ENCODE measurements at regions not wholly inside any gene's neighbourhood (a gene's known extent, or its start where the extent isn't known, plus 50 kb on each side); places are given as distances from the start of the nearest gene placed in this dataset.
"Not testable (repeated sequence)": the region's sequence is repeated elsewhere in the genome, so short reads cannot be mapped to it uniquely, and the experiment has no call there.

DNA sequence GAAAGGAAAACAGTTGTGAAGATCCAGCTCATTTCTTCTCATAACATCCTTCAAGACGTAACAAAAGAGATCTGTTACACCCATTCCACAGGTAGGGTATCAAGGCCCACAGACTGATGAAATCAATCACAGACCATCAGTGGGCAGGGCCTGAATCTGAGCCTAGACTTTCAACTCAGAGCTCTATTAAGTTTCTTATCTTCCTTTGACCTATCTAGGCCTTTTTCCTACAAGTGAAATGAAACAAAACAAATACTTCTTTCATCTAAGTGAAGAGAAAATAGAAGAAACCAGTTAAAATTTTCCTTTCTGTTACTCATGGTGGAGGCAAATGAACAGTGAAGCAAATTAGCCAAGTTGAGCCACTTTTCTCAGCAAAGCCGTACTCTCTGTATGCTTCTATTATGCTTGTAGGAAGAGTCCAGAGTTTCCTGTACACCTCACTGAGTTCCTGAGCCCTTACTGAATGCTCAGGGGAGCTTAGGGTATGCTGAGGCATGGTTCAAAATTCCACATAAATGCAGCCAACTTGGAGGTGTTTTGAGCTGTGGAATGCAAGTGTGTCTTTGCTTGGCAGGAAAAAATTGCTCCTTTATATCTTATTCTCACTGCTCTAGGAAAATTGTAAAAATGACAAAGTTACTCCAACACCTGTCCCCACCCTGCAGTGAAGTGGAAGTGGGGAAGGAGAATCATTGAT is 91.9 kb downstream of the FEM1C start:
- no peak for DNase-seq
- no peak overlapping the region for H3K4me3 ChIP-seq (ENCODE audit: insufficient read depth, low read depth, low read length)
- H3K27me3 ChIP-seq (ENCODE audit: control insufficient read depth, insufficient read depth, low read length), result no peaks in the 10 kb centered on the region
- H3K36me3 ChIP-seq (replicated peaks; ENCODE audit: control insufficient read depth, insufficient read depth, low read length), result no peaks in the 10 kb centered on the region

DNA sequence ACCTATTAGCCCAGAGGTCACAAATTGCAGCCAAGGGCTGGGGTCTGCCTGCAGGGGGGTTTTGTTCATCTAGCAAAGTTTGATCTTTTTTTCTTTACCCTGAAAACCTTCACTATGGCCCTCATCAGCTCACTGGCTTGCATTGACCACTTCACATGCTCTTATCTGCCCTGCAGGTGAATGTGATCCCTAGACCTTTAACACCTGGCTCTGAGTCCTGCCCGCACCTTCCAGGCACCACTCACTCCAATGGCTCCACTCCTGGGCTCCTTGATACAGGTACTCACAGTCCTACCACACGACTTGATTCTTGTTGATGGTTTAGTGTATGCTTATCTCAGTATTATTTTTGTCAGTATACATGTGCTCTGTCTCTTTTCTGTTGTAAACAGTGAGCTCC is 92.5 kb downstream of the FEM1C start:
- H3K4me3 ChIP-seq (ENCODE audit: insufficient read depth, low read depth, low read length), result no peak overlapping the region
- H3K27me3 ChIP-seq (ENCODE audit: control insufficient read depth, insufficient read depth, low read length), result no peaks in the 10 kb centered on the region
- H3K36me3 ChIP-seq (replicated peaks; ENCODE audit: control insufficient read depth, insufficient read depth, low read length), result no peaks in the 10 kb centered on the region
- no peak for DNase-seq

DNA sequence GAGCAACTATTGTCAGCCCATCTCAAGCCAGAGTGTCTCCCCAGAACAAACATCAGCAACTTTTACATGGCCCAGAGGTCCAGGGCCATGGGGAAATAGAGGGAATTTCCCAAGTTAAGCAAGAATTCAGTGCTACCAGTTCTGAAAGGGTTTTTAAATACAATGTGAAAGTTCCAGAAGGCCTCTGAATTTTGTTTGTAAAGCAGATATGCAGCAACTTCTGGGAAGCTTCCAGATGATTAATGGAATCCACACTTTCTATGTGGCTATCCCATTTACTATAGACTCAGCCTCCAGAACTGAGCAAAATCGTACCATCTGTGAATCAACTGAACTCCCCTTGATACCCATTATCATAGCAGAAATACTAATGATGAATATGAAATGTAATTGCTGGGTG is 93.8 kb downstream of the FEM1C start:
- no peak overlapping the region for H3K4me3 ChIP-seq (ENCODE audit: insufficient read depth, low read depth, low read length)
- H3K36me3 ChIP-seq (replicated peaks; ENCODE audit: control insufficient read depth, insufficient read depth, low read length), result no peaks in the 10 kb centered on the region
- DNase-seq, result no peak
- H3K27me3 ChIP-seq (ENCODE audit: control insufficient read depth, insufficient read depth, low read length), result no peaks in the 10 kb centered on the region

DNA sequence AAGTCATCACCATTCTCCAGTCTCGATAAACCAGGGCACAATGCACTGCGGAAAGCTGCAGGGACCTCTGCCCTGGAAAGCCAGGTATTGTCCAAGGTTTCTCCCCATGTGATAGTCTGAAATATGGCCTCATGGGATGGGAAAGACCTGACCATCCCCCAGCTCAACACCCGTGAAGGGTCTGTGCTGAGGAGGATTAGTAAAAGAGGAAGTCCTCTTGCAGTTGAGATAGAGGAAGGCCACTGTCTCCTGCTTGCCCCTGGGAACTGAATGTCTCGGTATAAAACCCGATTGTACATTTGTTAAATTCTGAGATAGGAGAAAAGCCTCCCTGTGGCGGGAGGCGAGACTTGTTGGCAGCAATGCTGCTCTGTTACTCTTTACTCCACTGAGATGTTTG is 95.9 kb downstream of the FEM1C start:
- not testable (repeated sequence) for H3K4me3 ChIP-seq (ENCODE audit: insufficient read depth, low read depth, low read length); H3K27me3 ChIP-seq (ENCODE audit: control insufficient read depth, insufficient read depth, low read length); H3K36me3 ChIP-seq (replicated peaks; ENCODE audit: control insufficient read depth, insufficient read depth, low read length); DNase-seq

DNA sequence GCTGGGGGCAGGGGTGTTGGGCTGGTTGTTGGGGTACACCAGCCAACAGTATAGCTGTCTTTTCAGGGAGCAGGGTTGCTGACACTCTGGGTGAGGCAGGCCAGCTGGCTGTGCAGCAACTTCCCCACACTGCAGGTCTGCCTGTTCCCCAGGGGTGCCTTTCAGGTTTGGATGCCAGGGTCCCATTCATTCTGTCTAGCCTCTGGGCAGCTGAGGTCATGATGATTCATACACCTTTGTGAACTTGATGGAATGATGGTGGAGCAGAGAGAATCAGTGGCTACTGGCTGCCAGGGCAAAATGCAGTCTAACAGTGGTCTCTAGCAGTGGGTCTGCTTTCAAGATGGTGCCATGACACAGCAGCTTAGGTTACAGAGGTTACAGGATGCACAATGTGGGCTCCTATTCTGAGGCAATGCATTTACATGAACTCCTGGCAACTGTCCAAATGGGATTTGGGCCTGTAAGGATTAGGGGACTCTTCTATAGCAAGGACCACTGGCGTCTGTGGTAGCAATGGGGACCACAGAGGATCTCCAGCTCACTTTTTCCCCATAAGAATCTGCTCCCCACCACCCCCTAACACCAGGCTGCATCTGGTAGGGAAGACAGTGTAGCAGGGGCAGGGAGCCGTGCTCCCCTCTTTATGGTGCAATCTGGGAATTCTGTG is 103.7 kb downstream of the FEM1C start:
- Histone ChIP-seq H3K27me3 (ENCODE audit: control insufficient read depth, insufficient read depth, low read length) (no peaks in the 10 kb centered on the region), H3K4me3 (ENCODE audit: insufficient read depth, low read depth, low read length) (no peak overlapping the region), H3K36me3 (replicated peaks; ENCODE audit: control insufficient read depth, insufficient read depth, low read length) (no peaks in the 10 kb centered on the region; the same call in 1 of the 2 replicates)
- no peak for DNase-seq

DNA sequence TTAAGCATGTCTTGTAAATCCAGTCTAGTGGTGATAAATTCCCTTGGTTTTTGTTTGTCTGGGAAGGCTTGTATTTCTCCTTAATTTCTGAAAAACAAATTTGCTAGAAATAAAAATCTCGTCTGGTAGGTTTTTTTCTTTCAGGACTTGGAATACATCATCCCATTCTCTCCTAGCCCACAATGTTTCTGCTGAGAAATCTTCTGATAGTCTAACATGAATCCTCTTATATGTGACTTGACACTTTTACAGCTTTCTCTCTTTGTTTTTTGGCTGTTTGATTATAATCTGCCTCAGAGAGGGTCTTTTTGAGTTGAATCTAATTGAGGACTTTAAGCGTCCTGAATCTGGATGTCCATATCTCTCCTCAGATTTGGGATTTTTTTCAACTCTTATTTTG is 104.9 kb downstream of the FEM1C start:
- no peak overlapping the region for H3K4me3 ChIP-seq (ENCODE audit: insufficient read depth, low read depth, low read length)
- no peaks in the 10 kb centered on the region; the same call in 1 of the 2 replicates for H3K36me3 ChIP-seq (replicated peaks; ENCODE audit: control insufficient read depth, insufficient read depth, low read length)
- no peaks in the 10 kb centered on the region for H3K27me3 ChIP-seq (ENCODE audit: control insufficient read depth, insufficient read depth, low read length)
- no peak for DNase-seq

DNA sequence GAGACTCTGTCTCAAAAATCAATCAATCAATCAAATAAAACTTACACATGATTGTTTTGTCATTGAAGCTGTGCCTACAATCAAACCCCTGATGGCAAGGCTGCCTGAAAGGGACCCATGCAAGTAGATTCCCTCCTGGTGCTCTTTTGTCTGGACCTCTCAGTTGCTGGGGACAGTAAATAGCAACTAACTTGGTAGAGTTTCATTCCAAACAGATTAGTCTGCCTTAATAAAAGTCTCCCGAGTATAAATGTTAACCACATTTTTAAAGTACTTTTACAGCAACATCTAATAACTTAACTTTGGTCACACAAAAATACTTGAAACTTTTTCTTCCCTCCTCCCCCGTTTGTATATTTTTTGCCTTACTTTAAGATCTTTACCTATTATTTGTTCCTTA is 105.5 kb downstream of the FEM1C start:
- Histone ChIP-seq H3K36me3 (replicated peaks; ENCODE audit: control insufficient read depth, insufficient read depth, low read length) (no peaks in the 10 kb centered on the region; the same call in 1 of the 2 replicates), H3K27me3 (ENCODE audit: control insufficient read depth, insufficient read depth, low read length) (no peaks in the 10 kb centered on the region), H3K4me3 (ENCODE audit: insufficient read depth, low read depth, low read length) (no peak overlapping the region)
- no peak for DNase-seq

DNA sequence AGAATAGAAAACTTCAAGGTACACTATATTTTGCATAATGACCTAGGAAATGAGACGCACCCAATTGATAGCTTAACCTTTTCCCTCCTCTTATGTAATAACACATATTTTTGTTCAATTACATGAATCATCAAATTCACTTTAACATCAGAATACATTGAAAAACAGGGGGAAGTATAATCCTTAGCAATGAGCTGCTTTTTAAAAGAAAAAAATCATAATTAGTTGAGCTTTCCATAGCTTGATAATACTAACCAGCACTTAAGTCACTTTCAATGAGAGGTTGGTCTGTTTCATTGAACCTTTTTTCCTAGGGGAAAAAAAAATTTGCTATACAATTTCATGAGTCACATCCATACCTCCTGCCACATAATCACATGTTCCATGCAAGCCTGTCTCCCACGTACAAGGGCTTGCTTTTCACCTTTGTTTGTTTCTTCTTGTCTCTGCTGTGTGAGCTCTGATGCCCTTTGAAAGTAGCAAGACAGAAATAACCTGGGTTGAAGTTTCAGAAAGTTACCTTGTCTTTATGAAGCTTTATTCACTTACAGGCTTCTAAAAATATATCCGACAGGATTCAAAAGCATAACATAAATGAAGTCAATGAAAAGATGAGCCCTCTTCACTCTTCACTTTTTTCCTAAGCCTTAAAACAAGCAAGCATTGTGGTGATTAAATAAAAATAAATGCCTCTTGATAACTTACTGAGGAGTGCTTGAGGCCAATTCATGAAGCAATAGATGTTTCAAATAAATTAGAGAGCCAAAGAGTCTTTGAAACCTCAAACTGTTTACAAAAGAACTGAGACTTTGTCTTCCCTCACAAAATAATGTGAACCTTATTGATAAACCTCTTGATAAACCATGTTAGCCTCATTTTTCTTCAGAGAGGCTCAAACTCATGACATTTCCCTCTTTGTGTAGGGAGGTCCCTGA is 108.5 kb downstream of the FEM1C start:
- DNase-seq, result no peak
- Histone ChIP-seq H3K27me3 (ENCODE audit: control insufficient read depth, insufficient read depth, low read length) (no peaks in the 10 kb centered on the region), H3K4me3 (ENCODE audit: insufficient read depth, low read depth, low read length) (no peak overlapping the region), H3K36me3 (replicated peaks; ENCODE audit: control insufficient read depth, insufficient read depth, low read length) (no peaks in the 10 kb centered on the region)

DNA sequence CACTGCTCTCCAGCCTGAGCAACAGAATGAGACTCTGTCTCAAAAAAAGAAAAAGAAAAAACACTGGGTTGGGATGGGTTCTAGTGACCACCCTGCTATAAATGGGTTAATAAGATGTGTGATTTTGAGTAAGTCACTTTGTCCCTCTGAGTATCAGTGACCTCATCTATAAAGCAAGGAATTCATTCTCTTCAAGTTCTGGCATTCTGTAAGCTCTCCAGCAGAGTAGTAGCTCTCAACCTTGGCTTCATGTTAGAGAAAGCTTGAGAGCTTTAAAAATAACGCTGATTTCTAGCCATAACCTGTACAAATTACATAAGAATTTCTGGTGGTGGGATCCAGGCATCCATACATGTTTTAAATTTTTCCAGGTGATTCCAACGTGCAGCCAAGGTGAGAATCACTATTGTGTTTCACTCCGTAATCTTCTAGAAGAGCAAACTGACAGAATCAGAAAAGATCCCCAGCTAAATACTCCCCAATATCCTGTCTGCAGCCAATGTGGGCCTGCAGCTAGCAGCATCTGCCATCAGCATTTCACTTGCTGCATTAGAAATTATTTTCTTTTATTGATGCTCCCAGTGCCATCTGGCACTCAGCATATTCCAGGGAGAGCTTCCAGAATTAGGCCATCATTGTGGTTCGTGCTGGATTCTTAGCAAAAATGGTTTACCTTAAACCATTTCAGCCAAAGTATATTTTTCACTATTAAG is 109.4 kb downstream of the FEM1C start:
- H3K4me3 ChIP-seq (ENCODE audit: insufficient read depth, low read depth, low read length), result no peak overlapping the region
- H3K36me3 ChIP-seq (replicated peaks; ENCODE audit: control insufficient read depth, insufficient read depth, low read length), result no peaks in the 10 kb centered on the region
- H3K27me3 ChIP-seq (ENCODE audit: control insufficient read depth, insufficient read depth, low read length), result no peaks in the 10 kb centered on the region
- DNase-seq, result no peak

DNA sequence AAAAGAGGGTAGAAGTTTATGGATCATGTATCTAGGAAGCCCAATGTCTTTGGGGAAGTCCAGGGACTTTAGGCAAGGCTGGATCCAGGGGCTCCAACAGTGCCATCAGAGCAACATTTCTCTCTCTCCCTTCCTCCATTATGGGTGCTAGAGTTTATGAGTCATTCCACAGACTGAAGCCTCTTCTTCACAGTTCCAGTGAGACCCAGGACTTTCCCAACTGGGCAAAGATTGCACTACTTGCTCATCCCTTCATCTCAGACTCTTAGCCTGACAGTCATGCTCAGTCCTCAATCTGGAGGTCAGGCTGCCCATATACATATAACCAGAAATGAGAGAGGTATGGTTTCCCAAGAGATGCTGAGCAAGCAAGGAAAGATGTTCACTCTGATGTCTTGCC is 110.7 kb downstream of the FEM1C start:
- H3K4me3 ChIP-seq (ENCODE audit: insufficient read depth, low read depth, low read length), result no peak overlapping the region
- H3K36me3 ChIP-seq (replicated peaks; ENCODE audit: control insufficient read depth, insufficient read depth, low read length), result no peaks in the 10 kb centered on the region
- DNase-seq, result no peak
- H3K27me3 ChIP-seq (ENCODE audit: control insufficient read depth, insufficient read depth, low read length), result no peaks in the 10 kb centered on the region

DNA sequence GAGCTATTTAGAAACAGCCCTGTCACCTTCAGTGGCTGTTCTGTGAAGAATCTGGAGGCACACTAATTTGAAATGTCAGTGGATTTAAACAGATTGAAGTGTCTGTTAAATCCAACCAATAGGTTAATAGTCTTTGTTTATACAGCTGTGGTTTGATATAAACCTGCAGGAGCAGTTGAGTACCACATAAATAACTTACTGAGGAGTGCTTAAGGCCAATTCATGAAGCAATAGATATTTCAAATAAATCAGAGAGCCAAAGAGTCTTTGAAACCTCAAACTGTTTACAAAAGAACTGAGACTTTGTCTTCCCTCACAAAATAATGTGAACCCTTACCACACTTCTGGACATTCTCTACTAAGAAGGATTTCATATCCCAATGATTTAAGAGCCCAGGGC is 111.9 kb downstream of the FEM1C start:
- Histone ChIP-seq H3K27me3 (ENCODE audit: control insufficient read depth, insufficient read depth, low read length) (no peaks in the 10 kb centered on the region), H3K4me3 (ENCODE audit: insufficient read depth, low read depth, low read length) (no peak overlapping the region), H3K36me3 (replicated peaks; ENCODE audit: control insufficient read depth, insufficient read depth, low read length) (no peaks in the 10 kb centered on the region)
- no peak for DNase-seq

DNA sequence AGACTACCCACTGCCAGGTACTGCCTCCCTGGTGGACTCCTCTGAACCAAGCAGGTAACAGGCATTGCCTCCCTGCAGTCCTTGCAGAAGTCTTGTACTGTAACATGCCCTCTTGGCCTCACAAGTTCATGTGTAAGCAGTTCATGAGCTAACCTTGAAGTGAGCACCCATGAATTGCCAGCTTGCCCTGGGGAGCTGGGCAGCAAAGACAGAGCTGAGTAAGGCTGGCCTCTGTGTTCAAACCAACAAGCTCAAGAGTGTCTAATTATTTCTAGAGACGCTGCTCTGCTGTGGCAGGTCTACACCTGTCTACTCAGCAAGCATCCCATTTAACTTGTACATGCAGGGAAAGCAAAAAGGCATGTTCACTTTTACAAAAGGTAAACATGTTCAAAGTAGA is 113.5 kb downstream of the FEM1C start:
- H3K27me3 ChIP-seq (ENCODE audit: control insufficient read depth, insufficient read depth, low read length), result no peaks in the 10 kb centered on the region
- no peak overlapping the region for H3K4me3 ChIP-seq (ENCODE audit: insufficient read depth, low read depth, low read length)
- no peaks in the 10 kb centered on the region for H3K36me3 ChIP-seq (replicated peaks; ENCODE audit: control insufficient read depth, insufficient read depth, low read length)
- DNase-seq, result no peak

DNA sequence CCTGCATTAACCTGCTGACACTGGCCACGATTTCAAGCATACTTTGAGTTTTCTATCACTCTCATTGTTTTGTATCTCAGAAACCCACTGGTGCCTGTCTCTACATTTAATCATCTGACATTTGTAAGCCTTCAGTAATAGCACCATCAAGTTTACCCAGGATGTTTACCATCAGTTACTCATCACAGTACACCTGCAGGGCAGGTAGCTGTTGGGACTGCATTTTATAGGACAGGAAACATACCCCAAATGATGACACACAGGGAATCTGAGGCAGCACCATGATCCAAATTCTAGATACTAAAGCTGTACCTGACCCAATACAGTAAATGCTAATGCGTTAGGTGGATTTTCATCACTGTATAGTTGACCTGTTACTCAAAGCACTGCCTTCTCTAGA is 114.2 kb downstream of the FEM1C start:
- DNase-seq, result no peak
- no peak overlapping the region for H3K4me3 ChIP-seq (ENCODE audit: insufficient read depth, low read depth, low read length)
- no peaks in the 10 kb centered on the region for H3K36me3 ChIP-seq (replicated peaks; ENCODE audit: control insufficient read depth, insufficient read depth, low read length)
- H3K27me3 ChIP-seq (ENCODE audit: control insufficient read depth, insufficient read depth, low read length), result no peaks in the 10 kb centered on the region

DNA sequence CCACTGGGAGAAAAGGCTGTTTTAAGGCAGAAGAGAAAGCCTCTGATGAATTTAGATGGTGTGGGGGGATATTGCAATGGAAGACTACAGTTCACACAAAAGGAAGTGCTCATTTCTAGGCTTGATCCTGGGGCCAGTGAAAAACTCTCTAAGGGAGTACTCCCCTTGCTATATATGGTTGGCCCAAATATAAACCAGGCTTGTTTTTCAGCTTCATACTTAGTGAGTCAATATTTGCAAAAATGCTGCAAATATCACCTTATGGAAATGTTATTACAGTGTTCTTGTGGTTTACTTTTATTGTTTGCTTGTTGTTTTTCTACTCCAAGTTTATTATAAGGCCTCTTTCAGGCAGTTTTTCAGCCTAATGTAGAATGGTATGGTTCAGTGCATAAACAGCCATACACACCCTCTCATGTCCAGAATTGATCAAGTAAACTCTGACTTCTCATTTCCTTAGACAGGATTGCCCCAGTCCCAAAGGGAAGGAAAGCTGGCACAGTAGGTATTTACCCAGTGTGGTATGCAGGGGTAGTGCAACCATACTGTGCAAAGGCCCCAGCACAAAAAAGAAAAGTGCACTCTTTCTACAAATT is 115.1 kb downstream of the FEM1C start:
- H3K27me3 ChIP-seq (ENCODE audit: control insufficient read depth, insufficient read depth, low read length), result no peaks in the 10 kb centered on the region
- H3K4me3 ChIP-seq (ENCODE audit: insufficient read depth, low read depth, low read length), result no peak overlapping the region
- no peak for DNase-seq
- H3K36me3 ChIP-seq (replicated peaks; ENCODE audit: control insufficient read depth, insufficient read depth, low read length), result no peaks in the 10 kb centered on the region
